ENCODE measurements at regions not wholly inside any gene's neighbourhood (a gene's known extent, or its start where the extent isn't known, plus 50 kb on each side); places are given as distances from the start of the nearest gene placed in this dataset.
"Not testable (repeated sequence)": the region's sequence is repeated elsewhere in the genome, so short reads cannot be mapped to it uniquely, and the experiment has no call there.

- H3K4me3 Mint-ChIP-seq = no peak overlapping the region
- DNase-seq = no peak
- no peak overlapping the region for H3K27ac Mint-ChIP-seq
- ATAC-seq (replicated peaks) = no peak
- no peaks in the 10 kb centered on the region for H3K36me3 Mint-ChIP-seq (ENCODE audit: insufficient read depth)
- H3K9me3 Mint-ChIP-seq = peaks cover 0 to 2% of the 10 kb centered on the region in 2 donors
- no peaks in the 10 kb centered on the region for H3K27me3 Mint-ChIP-seq
- H3K4me1 Mint-ChIP-seq (ENCODE audit: low read depth in 2 of 2) = no peaks in the 10 kb centered on the region
Measured at GRCh38 chr7:57198801-57199200, 66.6 kb upstream of the ZNF479 start.

- no peak for DNase-seq
- H3K27me3 Mint-ChIP-seq = no peaks in the 10 kb centered on the region
- H3K9me3 Mint-ChIP-seq = peaks cover 0 to 5% of the 10 kb centered on the region in 2 donors
- H3K4me1 Mint-ChIP-seq (ENCODE audit: low read depth in 2 of 2) = no peaks in the 10 kb centered on the region
- H3K4me3 Mint-ChIP-seq = no peak overlapping the region
- no peak for ATAC-seq (replicated peaks)
- H3K27ac Mint-ChIP-seq = no peak overlapping the region
- no peaks in the 10 kb centered on the region for H3K36me3 Mint-ChIP-seq (ENCODE audit: insufficient read depth)
Measured at GRCh38 chr7:57199252-57199651, 67.0 kb upstream of the ZNF479 start.

- peaks cover 5 to 12% of the 10 kb centered on the region in 2 donors for H3K9me3 Mint-ChIP-seq
- ATAC-seq (replicated peaks) (no peak), DNase-seq (no peak)
- no peak overlapping the region for H3K4me3 Mint-ChIP-seq
- no peaks in the 10 kb centered on the region for H3K27me3 Mint-ChIP-seq
- H3K4me1 Mint-ChIP-seq (ENCODE audit: low read depth in 2 of 2) = no peaks in the 10 kb centered on the region
- no peak overlapping the region for H3K27ac Mint-ChIP-seq
- no peaks in the 10 kb centered on the region for H3K36me3 Mint-ChIP-seq (ENCODE audit: insufficient read depth)
Measured at GRCh38 chr7:57201021-57201894, 69.0 kb upstream of the ZNF479 start.

GRCh38 chr7:57201895-57202210, 69.6 kb upstream of the ZNF479 start:
- Mint-ChIP-seq H3K9me3 (peaks cover 11 to 12% of the 10 kb centered on the region in 2 donors), H3K27ac (no peak overlapping the region), H3K27me3 (no peaks in the 10 kb centered on the region), H3K4me1 (ENCODE audit: low read depth in 2 of 2) (no peaks in the 10 kb centered on the region), H3K4me3 (no peak overlapping the region), H3K36me3 (ENCODE audit: insufficient read depth) (no peaks in the 10 kb centered on the region)
- DNase-seq = no peak
- ATAC-seq (replicated peaks) = no peak

DNA sequence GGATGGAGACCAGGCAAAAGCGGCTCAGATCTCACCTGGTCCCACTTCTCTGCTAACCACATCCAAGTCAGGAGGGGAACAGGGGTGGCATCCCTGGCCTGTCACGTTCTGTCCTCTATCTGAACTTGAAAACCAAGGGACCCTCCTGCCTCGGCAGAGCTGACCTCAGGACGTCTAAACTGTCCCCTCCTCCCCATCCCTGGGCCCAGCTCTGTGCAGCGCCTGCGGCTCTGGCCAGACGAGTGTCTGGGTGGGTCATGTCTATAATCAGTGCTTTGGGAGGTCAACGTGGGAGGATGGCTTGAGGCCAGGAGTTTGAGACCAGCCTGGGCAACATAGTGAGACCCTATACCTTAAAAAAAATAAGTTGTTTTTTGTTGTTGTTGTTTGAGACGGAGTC, 70.0 kb upstream of the ZNF479 start:
- no peaks in the 10 kb centered on the region for H3K27me3 Mint-ChIP-seq
- no peak for DNase-seq
- no peak for ATAC-seq (replicated peaks)
- H3K4me1 Mint-ChIP-seq (ENCODE audit: low read depth in 2 of 2) = no peaks in the 10 kb centered on the region
- no peak overlapping the region for H3K4me3 Mint-ChIP-seq
- no peaks in the 10 kb centered on the region for H3K36me3 Mint-ChIP-seq (ENCODE audit: insufficient read depth)
- H3K9me3 Mint-ChIP-seq = peaks cover 14% of the 10 kb centered on the region in 2 donors
- no peak overlapping the region for H3K27ac Mint-ChIP-seq

DNA sequence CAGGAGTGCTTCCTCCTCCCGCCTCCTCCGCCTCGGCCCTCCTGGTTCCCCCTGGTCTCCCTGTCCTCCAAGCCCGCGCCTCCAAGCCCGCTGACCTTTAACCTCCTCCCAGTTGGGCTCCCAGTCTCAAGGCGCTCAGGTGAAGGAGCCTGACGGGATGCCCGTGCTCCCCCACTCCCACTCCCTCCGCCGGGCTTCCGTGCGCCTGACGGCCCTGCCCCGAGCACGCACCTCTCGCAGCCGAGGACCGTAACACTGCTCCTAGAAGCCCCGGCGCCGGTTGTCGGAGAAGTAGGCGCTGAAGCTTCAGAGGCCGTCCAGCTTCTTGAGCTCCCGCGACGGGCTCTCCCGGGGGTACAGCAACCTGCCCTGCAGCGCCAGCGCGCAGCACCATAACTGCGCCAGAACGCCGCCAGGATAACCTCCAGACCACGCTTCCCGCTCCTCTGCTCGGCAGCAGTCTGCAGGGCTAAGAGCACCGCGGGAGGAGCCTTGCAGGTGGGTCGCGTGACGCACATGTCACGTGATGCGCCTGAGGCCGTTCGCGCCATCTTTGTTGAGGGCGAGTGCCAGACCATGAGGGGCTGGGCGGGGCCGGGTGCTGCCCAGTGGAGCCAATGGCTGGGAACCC, 71.0 kb upstream of the ZNF479 start:
- H3K27ac Mint-ChIP-seq = no peak overlapping the region
- no peak for ATAC-seq (replicated peaks)
- H3K4me1 Mint-ChIP-seq (ENCODE audit: low read depth in 2 of 2) = no peaks in the 10 kb centered on the region
- H3K27me3 Mint-ChIP-seq = no peaks in the 10 kb centered on the region
- DNase-seq = no peak
- no peaks in the 10 kb centered on the region for H3K36me3 Mint-ChIP-seq (ENCODE audit: insufficient read depth)
- no peak overlapping the region for H3K4me3 Mint-ChIP-seq
- peaks cover 21 to 22% of the 10 kb centered on the region in 2 donors for H3K9me3 Mint-ChIP-seq

DNA sequence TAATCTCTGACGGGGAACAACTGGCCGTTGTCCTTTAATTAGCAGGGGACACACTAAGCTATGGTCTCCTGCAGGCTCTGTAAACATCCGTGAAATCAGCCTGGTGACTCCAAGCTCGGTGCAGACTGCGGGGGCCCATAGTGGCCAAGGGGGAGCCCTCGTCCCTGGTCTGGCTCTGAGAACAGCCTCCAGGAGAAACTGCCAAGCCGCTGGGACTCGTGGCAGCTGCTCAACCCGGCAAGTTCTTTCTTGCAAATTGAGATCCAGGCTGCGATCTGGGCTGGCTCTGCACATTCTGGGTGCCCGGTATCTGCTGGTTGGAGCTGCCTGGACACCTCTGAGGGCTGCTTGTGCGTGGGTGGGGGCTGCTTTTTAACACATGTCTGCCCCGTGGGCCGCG, 71.6 kb upstream of the ZNF479 start:
- H3K9me3 Mint-ChIP-seq = peaks cover 22 to 25% of the 10 kb centered on the region in 2 donors

DNA sequence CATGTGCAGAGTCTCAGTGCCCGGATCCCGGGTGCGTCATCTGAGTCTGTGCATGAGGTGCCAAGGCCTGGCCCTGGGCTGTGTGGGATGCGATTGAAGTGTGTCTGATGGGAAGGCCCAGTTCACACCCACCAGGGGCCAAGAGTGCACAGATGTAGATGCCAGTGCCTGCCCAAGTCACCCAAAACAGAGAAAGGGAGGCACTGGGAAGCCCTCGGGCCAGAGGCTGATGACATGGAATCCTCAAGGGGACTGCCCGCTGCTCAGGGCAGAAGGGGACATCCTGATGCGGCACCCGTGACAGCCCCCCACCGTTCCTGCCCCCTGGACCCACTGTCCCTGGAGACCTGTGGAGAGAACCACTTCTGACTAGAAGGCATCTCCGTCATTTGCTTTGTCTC, 72.2 kb upstream of the ZNF479 start:
- Mint-ChIP-seq H3K4me1 (ENCODE audit: low read depth in 2 of 2) (no peaks in the 10 kb centered on the region), H3K27me3 (no peaks in the 10 kb centered on the region), H3K4me3 (no peak overlapping the region), H3K36me3 (ENCODE audit: insufficient read depth) (no peaks in the 10 kb centered on the region), H3K27ac (no peak overlapping the region), H3K9me3 (peaks cover 26 to 30% of the 10 kb centered on the region in 2 donors)
- DNase-seq (no peak), ATAC-seq (replicated peaks) (no peak)

More for the DNA sequence above, 71.6 kb upstream of the ZNF479 start:
- not testable (repeated sequence) for H3K4me3 Mint-ChIP-seq; H3K27ac Mint-ChIP-seq; DNase-seq; ATAC-seq (replicated peaks); H3K27me3 Mint-ChIP-seq; H3K36me3 Mint-ChIP-seq (ENCODE audit: insufficient read depth); H3K4me1 Mint-ChIP-seq (ENCODE audit: low read depth in 2 of 2)

GRCh38 chr7:57205000-57205399, 72.8 kb upstream of the ZNF479 start:
- no peak for ATAC-seq (replicated peaks)
- Mint-ChIP-seq H3K9me3 (peaks cover 26 to 32% of the 10 kb centered on the region in 2 donors), H3K27me3 (no peaks in the 10 kb centered on the region), H3K4me1 (ENCODE audit: low read depth in 2 of 2) (no peaks in the 10 kb centered on the region), H3K4me3 (no peak overlapping the region), H3K27ac (no peak overlapping the region), H3K36me3 (ENCODE audit: insufficient read depth) (no peaks in the 10 kb centered on the region)
- no peak for DNase-seq

DNA sequence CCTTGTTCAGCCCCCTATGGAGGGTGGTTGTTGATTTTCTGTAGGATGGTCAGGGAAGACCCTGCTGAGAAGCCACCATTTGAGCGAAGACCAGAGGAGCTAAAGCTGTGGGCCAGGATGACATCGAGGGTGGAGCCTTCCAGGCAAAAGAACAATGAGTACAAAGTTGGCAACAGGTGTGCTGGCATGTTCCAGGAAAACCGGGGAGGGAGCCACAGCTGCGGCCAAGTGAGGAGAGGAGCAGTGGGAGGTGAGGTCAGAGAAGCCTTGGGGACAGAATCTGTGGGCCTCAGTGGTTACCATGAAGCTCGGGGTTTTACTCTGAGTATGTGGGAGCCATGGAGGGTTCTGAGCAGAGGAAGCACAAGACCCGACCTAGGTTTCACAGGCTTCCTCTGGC, 75.6 kb upstream of the ZNF479 start:
- Mint-ChIP-seq H3K27ac (no peak overlapping the region), H3K27me3 (no peaks in the 10 kb centered on the region), H3K4me3 (no peak overlapping the region), H3K9me3 (peaks cover 25 to 32% of the 10 kb centered on the region in 2 donors), H3K36me3 (ENCODE audit: insufficient read depth) (no peaks in the 10 kb centered on the region), H3K4me1 (ENCODE audit: low read depth in 2 of 2) (no peaks in the 10 kb centered on the region)
- DNase-seq = no peak
- ATAC-seq (replicated peaks) = no peak

- ATAC-seq (replicated peaks) = no peak
- DNase-seq = no peak
- Mint-ChIP-seq H3K4me3 (no peak overlapping the region), H3K36me3 (ENCODE audit: insufficient read depth) (no peaks in the 10 kb centered on the region), H3K9me3 (peaks cover 21 to 38% of the 10 kb centered on the region in 2 donors), H3K27ac (no peak overlapping the region), H3K4me1 (ENCODE audit: low read depth in 2 of 2) (no peaks in the 10 kb centered on the region), H3K27me3 (no peaks in the 10 kb centered on the region)
Measured at GRCh38 chr7:57210212-57210611, 78.0 kb upstream of the ZNF479 start.

DNA sequence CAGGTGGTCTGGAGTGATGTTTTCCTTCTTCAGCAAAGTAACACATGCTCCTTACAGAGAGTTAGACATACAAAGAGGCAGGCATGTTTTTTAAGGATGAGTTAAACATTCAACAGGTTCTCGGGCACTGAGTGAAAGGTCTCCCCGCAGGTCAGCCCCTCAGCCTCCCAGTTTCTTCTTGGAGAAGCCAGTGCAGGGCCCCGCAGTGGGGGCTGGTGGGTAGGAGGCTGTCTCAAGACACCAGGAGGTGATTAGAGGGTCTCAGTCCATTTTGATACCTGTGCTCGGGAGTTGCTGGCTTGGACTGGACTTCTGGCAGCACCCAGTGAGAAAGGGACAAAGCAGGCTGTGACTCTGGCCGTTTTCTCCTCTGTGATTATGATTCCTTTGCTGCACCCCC, 78.6 kb upstream of the ZNF479 start:
- ATAC-seq (replicated peaks) = no peak
- H3K9me3 Mint-ChIP-seq = peaks cover 25 to 43% of the 10 kb centered on the region in 2 donors
- H3K4me3 Mint-ChIP-seq = no peak overlapping the region
- no peaks in the 10 kb centered on the region for H3K27me3 Mint-ChIP-seq
- H3K36me3 Mint-ChIP-seq (ENCODE audit: insufficient read depth) = no peaks in the 10 kb centered on the region
- no peaks in the 10 kb centered on the region for H3K4me1 Mint-ChIP-seq (ENCODE audit: low read depth in 2 of 2)
- no peak overlapping the region for H3K27ac Mint-ChIP-seq
- DNase-seq = no peak

GRCh38 chr7:57211428-57212100, 79.3 kb upstream of the ZNF479 start:
- no peak for ATAC-seq (replicated peaks)
- Mint-ChIP-seq H3K27me3 (no peaks in the 10 kb centered on the region), H3K4me3 (no peak overlapping the region), H3K36me3 (ENCODE audit: insufficient read depth) (no peaks in the 10 kb centered on the region), H3K27ac (no peak overlapping the region), H3K4me1 (ENCODE audit: low read depth in 2 of 2) (no peaks in the 10 kb centered on the region), H3K9me3 (peaks cover 26 to 43% of the 10 kb centered on the region in 2 donors)
- DNase-seq = no peak

DNA sequence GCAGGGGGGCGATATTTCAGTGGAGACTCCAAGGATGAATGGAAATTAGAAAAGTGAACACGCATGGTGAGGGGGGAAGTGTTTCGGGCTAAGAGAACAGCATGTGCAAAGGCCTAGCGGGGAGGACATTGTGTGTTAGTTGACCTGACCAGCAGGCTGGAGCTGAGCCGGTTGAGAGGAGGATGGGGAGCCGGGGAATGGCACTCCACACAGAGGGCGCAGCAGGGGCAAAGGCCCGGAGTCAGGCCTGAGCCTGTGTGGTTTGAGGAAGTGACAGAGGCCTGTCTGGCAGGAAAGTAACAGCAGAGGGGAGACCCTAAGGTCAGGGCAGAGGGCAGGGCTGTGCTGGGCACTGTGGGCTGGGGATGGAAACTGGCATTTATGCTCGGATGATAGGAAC, 83.2 kb upstream of the ZNF479 start:
- H3K4me1 Mint-ChIP-seq (ENCODE audit: low read depth in 2 of 2) = no peaks in the 10 kb centered on the region
- H3K27me3 Mint-ChIP-seq = no peaks in the 10 kb centered on the region
- DNase-seq (no peak), ATAC-seq (replicated peaks) (no peak)
- no peak overlapping the region for H3K27ac Mint-ChIP-seq
- no peak overlapping the region for H3K4me3 Mint-ChIP-seq
- peaks cover 45 to 54% of the 10 kb centered on the region in 2 donors for H3K9me3 Mint-ChIP-seq
- no peaks in the 10 kb centered on the region for H3K36me3 Mint-ChIP-seq (ENCODE audit: insufficient read depth)
